ENCODE measurements at regions not wholly inside any gene's neighbourhood (a gene's known extent, or its start where the extent isn't known, plus 50 kb on each side); places are given as distances from the start of the nearest gene placed in this dataset.
"Not testable (repeated sequence)": the region's sequence is repeated elsewhere in the genome, so short reads cannot be mapped to it uniquely, and the experiment has no call there.

DNA sequence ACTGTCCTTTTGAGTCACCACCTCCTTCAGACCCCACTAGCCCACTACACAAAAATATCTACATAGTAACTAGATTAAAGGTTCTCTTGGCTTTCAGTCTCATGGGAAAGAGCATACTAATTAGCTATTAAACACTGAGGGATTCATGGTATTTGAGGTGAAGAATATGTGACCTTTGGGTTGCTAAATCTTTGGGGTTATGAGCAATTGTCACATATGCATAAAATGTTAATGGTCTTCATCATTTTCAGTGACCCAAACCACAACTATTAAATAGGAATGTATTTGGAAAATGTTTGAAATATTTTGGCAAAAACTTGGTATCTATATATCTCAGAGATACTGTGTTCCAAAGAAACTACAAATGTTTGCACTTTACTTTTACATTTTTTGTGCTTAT, 365.1 kb downstream of the MAGEB5 start:
- FAIRE-seq, result peak; percentile 77

DNA sequence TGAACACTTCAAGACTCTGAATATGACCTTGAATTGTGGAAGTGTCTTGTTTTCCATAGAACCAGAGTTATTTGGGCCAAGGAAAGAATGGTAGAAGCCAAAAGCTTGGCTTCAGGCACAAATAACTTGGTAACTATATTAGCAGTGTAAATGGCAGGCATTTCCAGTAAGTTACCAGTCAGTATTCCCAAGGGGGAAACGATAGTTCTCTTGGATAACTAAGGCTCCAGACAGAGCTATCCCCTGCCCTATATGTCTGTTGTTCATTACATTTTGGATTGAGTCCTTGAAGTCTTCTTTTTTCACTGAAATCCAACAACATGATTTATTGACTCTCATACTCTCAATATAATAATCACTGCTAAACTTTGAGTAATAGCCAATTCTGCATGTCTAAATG, 364.1 kb downstream of the MAGEB5 start:
- FAIRE-seq, result peak; percentile 5

DNA sequence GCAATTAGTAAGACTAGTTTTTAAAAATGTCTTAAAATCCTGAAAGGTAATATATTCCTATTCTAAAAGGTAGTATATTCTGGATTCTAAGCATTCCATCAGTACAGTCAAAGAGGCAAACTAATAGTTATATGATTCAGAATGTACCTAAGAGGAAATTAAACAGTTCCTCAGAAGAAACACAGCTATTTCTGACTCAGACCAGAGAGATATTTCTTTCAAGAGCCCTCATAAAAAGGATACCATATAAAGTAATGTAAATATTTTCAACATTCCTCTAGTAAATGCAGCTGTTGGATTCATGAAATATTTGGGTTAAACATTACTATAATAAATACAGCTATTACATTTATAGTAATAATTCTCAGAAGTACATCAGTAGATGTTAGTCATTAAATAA, 358.3 kb downstream of the MAGEB5 start:
- FAIRE-seq, result peak; percentile 73

DNA sequence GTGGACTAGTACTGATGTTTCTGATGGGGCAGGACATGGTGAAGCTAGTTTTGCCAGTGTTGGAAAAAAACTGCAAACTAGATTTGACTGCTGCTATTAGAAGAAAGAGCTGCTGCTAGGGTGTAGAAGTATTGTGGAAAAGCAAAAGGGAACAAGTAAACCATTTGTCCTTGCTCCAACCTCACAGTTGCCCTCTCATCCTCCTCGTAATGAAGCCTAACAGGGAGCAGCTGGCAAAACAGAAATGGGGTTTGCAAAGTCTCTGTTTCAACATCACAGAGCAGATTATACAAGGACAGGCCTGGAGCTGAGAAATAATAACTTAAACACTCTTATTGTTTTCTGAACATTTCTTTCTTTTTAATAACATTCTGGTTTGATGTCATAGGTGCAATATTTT, 346.2 kb downstream of the MAGEB5 start:
- no peak for FAIRE-seq

DNA sequence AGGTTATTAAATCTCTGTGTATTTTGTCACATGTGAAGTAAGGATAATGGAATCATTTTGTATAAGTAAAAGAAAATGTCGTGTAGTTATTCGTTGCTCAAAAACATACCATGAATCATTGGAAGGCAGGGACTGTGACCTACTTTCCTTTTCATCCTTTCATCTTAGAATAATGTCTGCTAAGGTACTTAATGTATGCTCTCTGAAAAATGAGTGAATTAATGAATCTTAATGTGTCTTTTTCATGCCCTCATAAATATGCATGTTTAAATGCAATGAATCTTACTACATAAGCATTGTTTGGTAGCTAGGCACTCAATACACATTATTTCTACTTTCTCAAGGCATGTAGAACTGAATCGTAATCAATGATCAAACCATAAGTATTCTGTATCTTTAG, 343.9 kb downstream of the MAGEB5 start:
- FAIRE-seq, result no peak

DNA sequence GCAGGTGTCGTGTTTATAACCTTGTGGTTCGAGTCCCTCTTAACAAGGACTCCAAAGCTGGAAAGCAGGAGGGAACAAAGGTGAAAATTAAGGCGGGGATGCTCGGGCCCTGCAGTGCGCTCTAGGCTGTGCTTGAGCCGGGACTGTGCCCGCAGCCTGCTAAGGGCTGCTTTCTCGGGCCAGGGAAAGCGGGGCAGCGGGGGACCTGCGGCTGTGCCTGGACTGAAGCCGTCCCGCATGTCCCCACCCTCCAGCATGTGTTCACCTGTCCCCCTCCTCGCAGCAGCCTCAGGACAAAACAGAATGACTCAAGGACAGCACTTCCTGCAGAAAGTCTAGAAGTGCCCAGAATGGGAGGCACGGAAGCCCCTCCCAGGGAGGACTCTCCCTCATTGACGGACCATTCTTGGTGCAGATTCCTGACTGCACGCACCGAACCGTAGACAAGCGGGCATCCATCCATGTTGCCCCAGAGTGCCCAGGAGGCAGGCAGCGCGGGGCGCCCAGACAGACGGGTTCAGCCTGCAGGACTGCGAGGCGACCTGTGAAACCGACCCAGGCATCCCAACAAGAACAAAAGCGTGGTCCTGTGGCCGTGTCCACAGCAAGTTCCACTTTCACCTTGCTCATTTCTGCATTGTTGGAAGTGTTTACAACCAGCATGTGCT, 342.9 kb downstream of the MAGEB5 start:
- no peak for FAIRE-seq

DNA sequence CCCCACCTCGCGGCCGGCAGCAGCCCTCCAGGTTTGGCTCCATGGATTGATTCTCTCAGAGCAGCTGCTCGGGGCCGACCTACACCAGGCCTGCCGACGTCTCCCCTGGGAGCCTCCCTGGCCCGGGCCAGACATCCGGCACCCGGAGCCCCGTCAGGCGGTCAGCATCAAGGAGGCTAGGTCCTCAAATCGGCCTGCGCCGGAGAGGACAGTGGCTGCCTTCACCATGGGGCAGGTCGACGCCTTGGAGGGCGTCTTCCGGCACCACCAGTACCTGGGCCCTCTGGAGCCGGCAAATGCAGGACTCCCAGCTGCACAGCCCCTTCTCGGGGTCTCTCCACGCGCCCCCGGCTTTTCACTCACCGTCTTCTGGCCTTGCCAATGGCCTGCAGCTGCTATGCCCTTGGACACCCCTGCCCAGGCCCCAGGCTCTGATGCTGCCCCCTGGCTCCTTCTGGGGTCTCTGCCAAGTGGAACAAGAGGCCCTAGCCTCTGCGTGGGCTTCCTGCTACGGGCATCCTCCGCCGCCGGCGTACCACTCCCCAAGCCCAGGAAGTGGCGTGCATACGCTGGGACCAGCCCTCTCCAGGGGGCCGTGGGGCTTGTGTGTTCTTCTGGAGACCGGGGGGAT, 341.8 kb downstream of the MAGEB5 start:
- FAIRE-seq, result no peak

DNA sequence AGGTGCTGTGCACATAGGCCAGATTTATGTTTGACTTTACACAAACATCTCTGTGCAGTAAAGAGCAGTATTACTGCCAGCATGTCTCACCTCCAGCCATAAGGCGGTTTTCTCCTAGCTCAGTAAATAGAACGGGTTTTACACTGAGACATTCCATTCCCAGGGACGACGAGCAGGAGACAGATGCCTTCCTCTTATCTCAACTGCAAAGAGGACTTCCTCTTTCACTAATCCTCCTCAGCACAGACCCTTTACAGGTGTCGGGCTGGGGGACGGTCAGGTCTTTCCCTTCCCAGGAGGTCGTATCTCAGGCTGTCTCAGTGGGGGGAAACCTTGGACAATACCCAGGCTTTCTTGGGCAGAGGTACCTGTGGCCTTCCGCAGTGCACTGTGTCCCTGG, 309.8 kb downstream of the MAGEB5 start:
- not testable (repeated sequence) for FAIRE-seq

DNA sequence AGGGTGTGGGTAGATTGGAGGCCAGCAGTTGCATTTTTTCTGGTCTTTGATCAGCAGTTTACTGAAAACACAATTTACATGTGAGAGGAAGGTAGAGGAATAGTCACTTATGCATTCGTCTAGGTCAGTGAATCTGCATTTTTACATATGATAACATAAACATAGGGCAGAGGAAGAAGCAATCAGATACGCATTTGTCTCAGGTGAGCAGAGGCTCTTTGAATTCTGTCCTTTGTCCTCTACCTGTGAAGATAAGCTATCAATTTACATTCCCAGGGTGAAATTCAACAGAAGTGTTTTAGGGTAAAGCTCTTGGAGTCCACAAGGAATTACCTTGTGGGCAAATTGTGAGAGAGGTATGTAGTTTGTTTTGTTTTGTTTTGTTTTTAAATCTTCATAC, 306.5 kb downstream of the MAGEB5 start:
- no peak for FAIRE-seq

DNA sequence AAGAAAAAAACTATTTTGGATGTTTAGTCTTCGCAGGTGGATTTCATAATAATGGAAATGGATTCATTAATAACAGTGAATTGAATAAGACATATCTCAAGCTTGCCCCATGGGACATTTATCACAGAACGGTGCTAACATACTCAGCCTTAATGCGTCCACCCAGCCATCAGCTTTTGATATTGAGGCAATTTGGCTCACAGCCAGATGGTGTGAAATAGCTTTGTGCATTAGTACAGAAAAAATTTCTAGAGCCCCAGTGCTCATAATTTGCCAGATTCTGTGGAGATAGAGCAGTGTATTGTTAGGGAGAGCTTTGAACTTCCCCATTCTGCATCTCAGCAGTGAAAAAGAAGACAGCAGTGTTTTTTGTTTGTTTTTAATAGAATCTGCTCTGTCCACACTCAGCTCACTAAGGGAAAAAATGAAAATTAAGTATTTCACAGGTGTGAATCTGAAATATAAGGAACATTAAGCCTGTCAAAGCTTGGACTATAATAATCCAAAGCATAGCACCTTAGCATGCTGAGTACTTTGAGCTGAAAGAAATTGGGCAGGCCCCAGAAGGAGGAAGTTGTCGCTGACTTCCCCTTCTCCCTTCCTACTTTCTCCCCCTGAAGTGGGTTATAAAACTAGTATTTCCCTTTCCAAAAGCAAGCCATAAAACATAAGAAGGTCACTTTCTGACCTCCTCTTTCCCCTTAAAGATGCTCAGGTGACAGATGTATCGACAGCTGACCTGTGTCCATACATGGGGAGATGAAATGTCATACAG, 295.8 kb downstream of the MAGEB5 start:
- FAIRE-seq, result no peak

DNA sequence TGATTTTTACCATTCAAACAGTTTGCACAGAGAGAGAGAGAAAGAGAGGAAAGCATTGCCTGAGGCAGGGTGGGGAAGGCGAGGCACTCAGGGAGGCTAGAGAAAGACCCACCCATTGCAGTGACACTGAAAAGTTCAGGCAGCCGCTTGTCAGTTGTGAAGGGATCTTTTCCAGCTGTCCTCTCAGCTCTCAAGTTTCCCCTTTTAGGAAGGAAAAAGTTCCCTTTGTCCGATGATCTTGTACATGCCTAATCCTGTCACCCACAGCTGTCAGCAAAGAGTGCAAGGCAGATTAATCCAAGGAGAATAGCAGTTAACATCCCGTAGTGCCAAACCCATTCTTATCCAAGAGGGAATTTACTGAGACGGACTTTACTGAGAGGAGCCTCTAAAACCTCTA, 255.0 kb downstream of the MAGEB5 start:
- no peak for FAIRE-seq

DNA sequence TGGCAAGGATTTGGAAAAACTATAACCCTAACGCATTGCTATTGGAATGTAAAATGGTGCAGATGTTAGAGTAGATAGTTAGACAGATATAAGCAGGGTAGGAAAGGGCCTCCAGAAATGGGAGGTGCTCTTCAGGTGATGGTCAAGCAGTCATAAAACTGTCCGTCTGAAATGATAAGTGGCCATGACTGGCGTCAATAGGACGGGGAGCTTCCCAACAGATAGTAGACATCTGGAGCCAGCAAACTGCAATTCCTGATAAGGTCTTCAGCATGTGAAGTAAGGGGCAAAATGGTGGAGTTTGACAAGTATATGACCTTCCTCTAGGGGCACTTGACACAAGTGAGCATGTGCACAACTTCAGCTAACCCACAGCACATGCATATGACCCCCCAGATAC, 250.4 kb downstream of the MAGEB5 start:
- no peak for FAIRE-seq

DNA sequence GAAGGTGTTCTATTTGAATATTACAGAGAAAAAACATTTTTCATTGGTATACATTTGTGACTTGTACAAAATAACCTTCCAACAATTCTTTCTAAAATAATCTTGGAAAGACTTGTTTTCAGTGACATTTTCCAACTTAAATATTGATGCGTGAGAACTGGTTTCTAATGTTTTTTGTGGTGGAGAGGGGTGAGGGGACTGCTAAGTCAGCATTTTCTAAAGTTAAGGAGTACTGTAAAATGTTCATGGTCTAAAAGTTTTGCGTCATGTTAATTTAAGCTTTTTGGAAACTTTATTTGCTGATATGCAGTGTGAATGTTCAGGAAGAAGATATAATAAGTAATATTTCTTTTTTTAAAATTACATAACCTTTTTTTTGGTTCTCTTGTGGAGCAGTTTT, 229.3 kb downstream of the MAGEB5 start:
- no peak for FAIRE-seq

DNA sequence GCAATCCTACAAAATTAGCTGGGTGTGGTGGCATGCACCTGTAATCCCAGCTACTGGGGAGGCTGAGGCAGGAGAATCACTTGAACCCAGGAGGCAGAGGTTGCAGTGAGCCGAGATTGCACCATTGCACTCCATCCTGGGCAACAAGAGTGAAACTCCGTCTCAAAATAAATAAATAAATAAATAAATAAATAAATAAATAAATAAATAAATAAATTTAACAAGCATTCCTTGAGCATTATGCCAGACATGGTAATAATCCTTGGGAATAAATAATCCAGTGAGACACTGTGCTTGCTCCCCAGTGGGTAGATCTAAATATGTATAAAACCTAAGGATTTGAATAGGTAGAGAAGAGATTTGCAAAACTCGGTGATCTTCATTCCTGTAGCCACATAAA, 228.4 kb downstream of the MAGEB5 start:
- not testable (repeated sequence) for FAIRE-seq

DNA sequence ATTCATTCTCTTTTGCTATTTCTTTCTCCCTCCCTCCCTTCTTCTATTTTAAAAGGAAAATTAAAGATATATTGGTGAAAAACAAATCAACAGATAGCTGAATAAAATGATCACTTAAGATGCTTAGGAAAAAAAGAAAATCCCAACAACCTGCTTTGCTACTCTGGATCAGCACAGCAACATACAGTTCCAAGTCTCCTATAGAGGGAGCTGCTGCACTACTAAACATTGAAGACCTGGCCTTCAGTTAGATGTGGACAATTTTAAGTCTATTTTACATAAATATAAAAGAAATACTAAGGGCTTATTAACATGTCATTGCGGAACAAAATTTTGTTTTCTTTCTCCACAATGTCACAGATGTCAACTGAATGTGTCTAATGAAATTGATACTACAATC, 226.4 kb downstream of the MAGEB5 start:
- peak; percentile 53 for FAIRE-seq

DNA sequence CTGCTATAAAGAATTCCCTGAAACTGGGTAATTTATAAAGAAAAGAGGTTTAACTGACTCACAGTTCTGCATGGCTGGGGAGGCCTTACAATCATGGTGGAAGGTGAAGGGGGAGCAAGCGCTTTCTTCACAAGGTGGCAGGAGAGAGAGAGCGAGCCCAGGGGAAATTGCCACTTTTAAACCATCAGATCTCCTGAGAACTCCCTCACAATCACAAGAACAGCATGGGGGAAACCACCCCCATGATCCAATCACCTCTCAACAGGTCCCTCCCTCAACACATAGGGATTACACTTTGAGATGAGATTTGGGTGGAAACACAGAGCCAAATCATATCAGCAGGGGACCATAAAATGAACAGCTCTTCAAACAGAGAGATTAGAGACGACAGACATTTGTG, 198.6 kb downstream of the MAGEB5 start:
- FAIRE-seq, result no peak

DNA sequence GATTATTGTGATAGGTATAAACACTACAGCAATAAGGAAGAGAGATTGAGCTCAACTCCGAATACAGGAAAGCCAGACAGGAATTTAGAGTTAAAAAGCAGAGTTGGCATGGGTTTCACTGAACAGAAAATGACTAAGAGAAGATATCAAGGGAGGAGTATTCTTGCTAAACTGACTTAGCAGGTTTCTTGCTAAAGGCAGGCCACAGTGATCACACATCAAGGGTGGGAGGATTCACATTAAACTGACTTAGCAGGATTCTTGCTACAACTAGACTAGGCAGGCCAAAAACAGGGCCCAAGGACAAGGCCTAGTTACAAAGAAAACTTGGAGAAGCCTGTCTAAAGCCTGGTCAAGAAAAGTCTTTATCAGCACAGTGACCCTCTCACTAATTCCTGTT, 195.1 kb downstream of the MAGEB5 start:
- no peak for FAIRE-seq

DNA sequence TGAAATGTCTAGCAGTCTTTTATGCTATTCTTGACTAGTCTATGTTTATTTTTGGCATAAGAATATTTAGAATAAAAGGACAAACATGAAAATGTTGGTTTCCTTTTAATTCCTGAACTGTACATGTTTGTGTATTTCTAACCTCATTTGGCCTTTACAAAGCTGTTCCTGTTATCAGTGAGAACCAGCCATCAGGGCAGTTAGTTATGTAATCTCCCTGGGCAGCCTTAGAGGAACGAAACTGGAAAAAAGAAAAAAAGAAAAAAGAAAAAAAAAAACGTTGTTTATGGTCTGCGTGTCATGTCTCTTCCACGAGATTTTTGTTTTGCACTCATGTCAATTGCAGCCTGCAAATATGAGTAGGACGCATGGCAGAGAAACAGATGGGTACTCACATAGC, 193.7 kb downstream of the MAGEB5 start:
- no peak for FAIRE-seq

DNA sequence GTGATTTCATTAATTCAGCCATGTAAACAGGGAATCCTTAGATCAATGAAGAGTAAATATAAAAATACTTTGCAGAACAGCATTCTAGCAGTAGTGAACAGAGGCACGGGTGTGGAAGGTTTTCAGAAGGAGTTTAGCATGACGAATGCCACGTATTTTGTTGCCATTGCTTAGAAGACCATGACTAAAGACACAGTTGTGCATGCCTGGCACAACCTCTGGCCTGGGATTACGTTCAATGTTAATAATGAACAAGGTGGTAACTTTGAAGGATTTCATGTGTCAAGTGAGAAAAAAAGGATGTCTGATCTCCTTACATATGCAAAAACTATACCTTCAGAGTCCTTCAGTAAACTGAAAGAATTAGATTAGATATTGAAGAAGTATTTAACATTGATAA, 171.9 kb downstream of the MAGEB5 start:
- no peak for FAIRE-seq

DNA sequence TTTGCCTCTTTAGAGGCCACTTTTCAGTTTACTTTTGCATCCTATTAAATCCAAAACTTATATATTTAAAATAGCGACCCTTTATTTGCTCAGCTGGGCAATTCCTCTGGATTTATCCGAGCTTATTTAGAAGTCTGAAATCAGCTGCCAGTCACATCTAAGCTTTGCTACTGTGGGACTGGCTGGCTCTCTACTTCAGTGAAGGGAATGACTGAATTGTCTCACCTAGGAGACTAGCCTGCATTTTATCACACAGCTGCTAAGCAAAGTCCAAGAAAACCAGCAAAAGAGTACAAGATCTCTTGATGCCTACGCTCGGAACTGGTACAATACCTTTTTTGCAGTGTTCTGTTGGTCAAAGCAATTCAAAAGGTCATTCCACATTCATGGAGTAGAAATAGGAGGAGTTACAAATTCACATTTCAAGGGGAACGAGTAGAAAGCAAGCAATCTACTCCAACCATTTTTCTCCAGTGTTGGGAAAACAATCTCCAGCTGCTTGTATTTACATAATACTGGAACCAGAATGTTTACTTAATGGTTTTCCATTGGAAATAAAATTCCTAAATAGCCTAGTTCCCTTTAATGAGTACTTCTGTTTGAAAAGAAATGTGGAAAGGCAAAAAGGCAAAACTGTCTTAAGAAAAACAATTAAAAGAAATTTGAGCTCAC, 160.2 kb downstream of the MAGEB5 start:
- FAIRE-seq, result no peak

DNA sequence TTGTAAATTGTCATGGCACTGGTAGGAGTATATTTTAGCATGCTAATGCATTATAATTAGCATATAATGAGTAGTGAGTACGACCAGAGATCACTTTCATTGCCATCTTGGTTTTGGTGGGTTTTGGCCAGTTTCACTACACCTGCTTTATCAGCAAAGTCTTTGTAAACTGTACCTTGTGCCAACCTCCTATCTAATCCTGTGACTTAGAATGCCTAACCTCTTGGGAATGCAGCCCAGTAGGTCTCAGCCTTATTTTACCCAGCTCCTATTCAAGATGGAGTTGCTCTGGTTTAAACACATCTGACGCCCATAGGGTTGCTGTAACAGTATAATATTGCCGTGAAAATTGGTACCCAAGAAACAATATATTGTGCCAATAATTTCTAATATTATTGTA, 159.4 kb downstream of the MAGEB5 start:
- FAIRE-seq, result no peak

DNA sequence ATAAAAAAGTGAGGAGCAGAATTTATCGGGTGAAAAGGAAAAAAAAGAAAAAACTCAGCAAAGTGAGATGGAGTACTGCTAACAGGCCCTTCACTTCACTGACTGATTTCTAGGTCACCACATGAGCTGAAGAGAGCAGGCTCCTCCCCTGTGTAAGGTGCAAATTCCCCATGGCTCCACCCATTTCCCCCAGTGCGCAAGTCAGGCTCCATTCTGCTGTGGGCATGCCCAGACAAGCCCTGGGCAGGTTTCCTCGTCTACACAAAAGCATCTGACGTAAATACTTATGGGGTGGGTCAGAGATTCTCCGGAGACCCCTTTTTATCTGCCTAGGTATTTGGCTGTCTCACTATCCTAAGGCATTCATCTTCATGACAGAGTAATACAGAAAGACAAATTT, 157.9 kb downstream of the MAGEB5 start:
- FAIRE-seq, result no peak

DNA sequence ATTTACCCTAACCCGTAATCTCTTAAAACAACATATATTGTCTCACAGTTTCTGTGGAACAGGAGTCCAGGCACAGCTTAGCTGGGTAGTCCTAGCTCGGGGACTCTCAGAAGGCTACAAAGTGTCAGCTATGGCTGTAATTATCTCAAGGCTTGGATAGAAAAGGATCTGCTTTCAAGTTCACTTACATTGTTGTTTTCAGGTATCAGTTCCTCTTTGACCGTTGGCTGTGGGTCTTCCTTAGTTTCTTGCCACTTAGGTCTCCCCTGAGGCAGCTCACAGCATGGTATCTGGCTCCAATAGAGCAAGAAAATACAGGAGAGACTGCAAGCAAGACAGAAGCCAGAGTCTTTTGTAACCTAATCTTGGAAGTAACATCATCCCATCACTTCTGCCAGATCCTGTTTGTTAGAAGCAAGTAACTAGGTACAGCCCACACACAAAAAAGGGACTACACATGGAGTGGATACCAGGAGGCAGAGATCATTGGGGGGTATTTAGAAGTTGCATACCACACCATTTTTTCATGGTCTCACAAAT, 137.0 kb downstream of the MAGEB5 start:
- FAIRE-seq, result no peak
